ENCODE measurements at regions not wholly inside any gene's neighbourhood (a gene's known extent, or its start where the extent isn't known, plus 50 kb on each side); places are given as distances from the start of the nearest gene placed in this dataset.

- no CpG with 5 or more reads among the region's 1 CpG for WGBS, 2 experiments (ENCODE audit: extremely low coverage in 2 of 2, insufficient read length in 1 of 2)
These were observed 58.6 kb upstream of the CDON start for GRCh38 chr11:126121296-126121695.

More at GRCh38 chr11:126121296-126121695, 58.6 kb upstream of the CDON start:
- Histone ChIP-seq H4K20me1 (ENCODE audit: insufficient read depth, low read length) (no peaks in the 10 kb centered on the region), H3K4me2 (ENCODE audit: low read depth, low read length) (no peak overlapping the region), H4K91ac (ENCODE audit: insufficient read depth, low read depth, low read length) (no peak overlapping the region), H3K18ac (ENCODE audit: low read depth, low read length) (no peak overlapping the region), H3K9me1 (ENCODE audit: insufficient read depth, low read length) (no peaks in the 10 kb centered on the region), H2BK20ac (ENCODE audit: low read depth, low read length) (no peak overlapping the region), H2BK5ac (ENCODE audit: low read depth, low read length, poor library complexity, severe bottlenecking) (no peak overlapping the region), H3K36me3 (ENCODE audit: control insufficient read depth, insufficient read depth, low read length) (no peaks in the 10 kb centered on the region), H3K23ac (ENCODE audit: low read depth, low read length) (no peak overlapping the region), H3K9me3 (ENCODE audit: control insufficient read depth, insufficient read depth, low read length) (no peaks in the 10 kb centered on the region), H3K9ac (ENCODE audit: low read depth, low read length) (no peak overlapping the region), H3K4me3 (ENCODE audit: insufficient read depth, low read depth, low read length) (no peak overlapping the region), H2BK15ac (ENCODE audit: low read depth, low read length) (no peak overlapping the region), H2BK120ac (ENCODE audit: low read depth, low read length) (no peak overlapping the region), H3K4me1 (ENCODE audit: control insufficient read depth, insufficient read depth, low read length) (peaks cover 3% of the 10 kb centered on the region; the same call in 1 of the 2 replicates), H3K79me1 (ENCODE audit: low read depth in 1 of 2, low read length in 2 of 2) (no peaks in the 10 kb centered on the region), H3K14ac (replicated peaks; ENCODE audit: low read depth, low read length) (no peak overlapping the region), H4K5ac (ENCODE audit: low read depth, low read length) (no peak overlapping the region), H2AK5ac (ENCODE audit: low read depth, low read length) (no peak overlapping the region), H4K8ac (ENCODE audit: low read depth in 2 of 2, low read length in 2 of 2) (no peak overlapping the region), H2AK9ac (replicated peaks; ENCODE audit: low read depth, low read length, poor library complexity) (no peak overlapping the region), H3K27me3 (ENCODE audit: control insufficient read depth, insufficient read depth, low read length) (peaks cover 55% of the 10 kb centered on the region), H3K4ac (ENCODE audit: low read depth, low read length) (no peak overlapping the region), H3K27ac (ENCODE audit: insufficient read depth, low read length) (no peak overlapping the region), H3K56ac (ENCODE audit: extremely low read depth, insufficient read depth, low read length) (no peak overlapping the region), H2AFZ (replicated peaks; ENCODE audit: low read length, poor library complexity) (no peak overlapping the region)
- POLR2A ChIA-PET (ENCODE audit: unreplicated experiment), result no interaction called here
- TF ChIP-seq NFE2L2 (IDR thresholded peaks at IDR 0.05; ENCODE audit: low read depth, low read length) (no peak), SMC3 (IDR thresholded peaks at IDR 0.05; ENCODE audit: low read depth, low read length) (no peak), MAZ (IDR thresholded peaks at IDR 0.05; ENCODE audit: borderline replicate concordance, low read depth, low read length) (no peak), RFX5 (IDR thresholded peaks at IDR 0.05; ENCODE audit: low read depth, low read length) (no peak), RCOR1 (IDR thresholded peaks at IDR 0.05; ENCODE audit: insufficient replicate concordance, low read length) (no peak), BHLHE40 (IDR thresholded peaks at IDR 0.05; ENCODE audit: low read depth, low read length) (no peak), MAFK (IDR thresholded peaks at IDR 0.05; ENCODE audit: low read depth, low read length) (no peak), CTCF (conservative IDR thresholded peaks at IDR 0.05; ENCODE audit: low read depth, low read length) (no peak)
- no peak for DNase-seq
- in situ Hi-C loops (cut with MboI; ENCODE audit: low sequenced_read_pairs), result no loop called here
- dilution Hi-C loops (cut with HindIII; ENCODE audit: low sequenced_read_pairs, unreplicated experiment), result no loop called here
- no TSS peak for BruUV-seq (replicated peaks)
- CTCF ChIA-PET, result interaction anchor here (0.6 kb wide), 1 partner anchor 407 kb away, joined by 3 read pairs; no protein-coding TSS in a partner anchor
- intact Hi-C loops (cut with micrococcal nuclease), result no loop called here
- no peak for ATAC-seq (ENCODE audit: low read depth)
